Transverse colon (tissue), 3 donors: ENCODE measurements at regions not wholly inside any gene's neighbourhood (a gene's known extent, or its start where the extent isn't known, plus 50 kb on each side); places are given as distances from the start of the nearest gene placed in this dataset.

ENCODE experiments used
- CTCF ChIP-seq, 5 experiments: fragments of 200-600 bp in 3 of 5; fragments of 450-650 bp in 2 of 5; sonication (generic) in 3 of 5; IDR thresholded peaks; 1 replicate in 2 of 5; 2 replicates in 3 of 5; pipeline ENCODE4 v1.5.1; 2016 to 2017; ENCODE audit warnings: antibody characterized with exemption in 5 of 5, inconsistent platforms in 3 of 5, mild to moderate bottlenecking in 2 of 5, moderate library complexity in 1 of 5
- POLR2A ChIP-seq: fragments of 450-650 bp; IDR thresholded peaks from one replicate; pipeline ENCODE4 v1.6.1; 2016; ENCODE audit warnings: antibody characterized with exemption, mild to moderate bottlenecking, moderate library complexity

GRCh38 chr3:31043184-31043819 is 148.8 kb upstream of the GADL1 start:
- no peak for TF ChIP-seq POLR2A
- no peak for TF ChIP-seq CTCF (IDR thresholded peaks at IDR 0.05)
